ENCODE measurements at regions not wholly inside any gene's neighbourhood (a gene's known extent, or its start where the extent isn't known, plus 50 kb on each side); places are given as distances from the start of the nearest gene placed in this dataset.
"Not testable (repeated sequence)": the region's sequence is repeated elsewhere in the genome, so short reads cannot be mapped to it uniquely, and the experiment has no call there.

- FAIRE-seq: not testable (repeated sequence)
Measured at GRCh38 chr14:105639969-105640931, 113.9 kb downstream of the TMEM121 start.

GRCh38 chr14:105641075-105641937 is 114.9 kb downstream of the TMEM121 start:
- FAIRE-seq: no peak

- not testable (repeated sequence) for FAIRE-seq
Measured at GRCh38 chr14:105641951-105642350, 115.6 kb downstream of the TMEM121 start.

- FAIRE-seq: not testable (repeated sequence)
Measured at GRCh38 chr14:105642486-105642885, 116.1 kb downstream of the TMEM121 start.

- not testable (repeated sequence) for FAIRE-seq
Measured at GRCh38 chr14:105643406-105644052, 117.1 kb downstream of the TMEM121 start.

GRCh38 chr14:105644053-105644435 is 117.7 kb downstream of the TMEM121 start:
- FAIRE-seq: not testable (repeated sequence)

- not testable (repeated sequence) for FAIRE-seq
Measured at GRCh38 chr14:105644457-105644856, 118.1 kb downstream of the TMEM121 start.

GRCh38 chr14:105644891-105645290 is 118.5 kb downstream of the TMEM121 start:
- not testable (repeated sequence) for FAIRE-seq

GRCh38 chr14:105645389-105645788 is 119.0 kb downstream of the TMEM121 start:
- not testable (repeated sequence) for FAIRE-seq

- no peak for FAIRE-seq
Measured at GRCh38 chr14:105646175-105646574, 119.8 kb downstream of the TMEM121 start.

- FAIRE-seq: not testable (repeated sequence)
Measured at GRCh38 chr14:105646711-105647281, 120.4 kb downstream of the TMEM121 start.

GRCh38 chr14:105647426-105647783 is 121.0 kb downstream of the TMEM121 start:
- FAIRE-seq: not testable (repeated sequence)

- FAIRE-seq: no peak
Measured at GRCh38 chr14:105647784-105648608, 121.6 kb downstream of the TMEM121 start.

- FAIRE-seq: not testable (repeated sequence)
Measured at GRCh38 chr14:105648609-105649535, 122.5 kb downstream of the TMEM121 start.

GRCh38 chr14:105652317-105652716 is 125.9 kb downstream of the TMEM121 start:
- not testable (repeated sequence) for FAIRE-seq

GRCh38 chr14:105653921-105654320 is 127.5 kb downstream of the TMEM121 start:
- not testable (repeated sequence) for FAIRE-seq

GRCh38 chr14:105659255-105659654 is 132.9 kb downstream of the TMEM121 start:
- FAIRE-seq: not testable (repeated sequence)

GRCh38 chr14:105659935-105660527 is 133.6 kb downstream of the TMEM121 start:
- no peak for FAIRE-seq

- no peak for FAIRE-seq
Measured at GRCh38 chr14:105660816-105661531, 134.6 kb downstream of the TMEM121 start.
